ENCODE measurements at regions not wholly inside any gene's neighbourhood (a gene's known extent, or its start where the extent isn't known, plus 50 kb on each side); places are given as distances from the start of the nearest gene placed in this dataset.

DNA sequence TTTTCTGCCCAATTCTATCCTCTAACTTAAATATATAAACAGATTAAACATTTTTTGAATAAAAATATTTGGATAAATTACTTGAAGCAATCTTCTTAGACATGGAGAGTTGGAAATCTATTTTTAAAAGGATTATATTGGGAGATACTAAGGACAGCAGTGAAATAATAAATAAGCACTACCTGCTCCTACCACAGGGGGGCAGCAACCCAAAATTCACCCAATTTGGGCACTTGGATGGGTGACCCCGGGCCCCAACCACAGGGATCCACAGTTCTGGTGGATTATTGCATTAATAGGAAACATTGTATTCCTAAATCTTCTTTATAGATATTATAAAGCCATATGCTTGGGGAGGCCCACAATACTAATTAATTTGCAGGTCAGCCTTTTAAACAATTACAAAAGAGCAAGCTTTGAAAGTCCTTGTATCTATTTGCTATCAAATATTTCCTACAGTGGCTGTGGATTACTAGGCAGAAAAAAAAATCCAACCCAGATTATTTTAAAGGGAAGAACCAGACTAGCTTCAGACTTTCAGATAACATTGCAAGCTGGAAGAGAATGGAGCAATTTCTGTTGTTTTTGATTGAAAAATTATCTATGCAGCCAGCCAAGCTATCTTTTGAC lies 66.4 kb upstream of the PDE10A start:
- Histone ChIP-seq H3K27me3 (ENCODE audit: control insufficient read depth in 2 of 2, insufficient read depth in 2 of 2, low read length in 2 of 2) (peaks cover 4% of the 10 kb centered on the region in 2 experiments), H3K4me2 (ENCODE audit: insufficient read depth, low read length) (no peak overlapping the region), H3K27ac (ENCODE audit: insufficient read depth, low read depth, low read length) (no peak overlapping the region), H3K36me3 (ENCODE audit: control insufficient read depth in 2 of 2, extremely low read depth in 1 of 2, insufficient read depth in 2 of 2, low read length in 2 of 2) (no peaks in the 10 kb centered on the region), H3K9me3 (replicated peaks; ENCODE audit: control insufficient read depth, insufficient read depth, low read length) (no peaks in the 10 kb centered on the region), H2AFZ (ENCODE audit: low read depth, low read length) (no peak overlapping the region), H3K4me1 (ENCODE audit: control insufficient read depth, extremely low read depth, insufficient read depth, low read length) (no peaks in the 10 kb centered on the region), H3K9me1 (replicated peaks; ENCODE audit: control insufficient read depth, extremely low read depth, insufficient read depth, low read length) (no peaks in the 10 kb centered on the region), H3K79me2 (ENCODE audit: control insufficient read depth, insufficient read depth, low read length) (no peaks in the 10 kb centered on the region), H3K4me3 (replicated peaks in 1 of 3; ENCODE audit: insufficient read depth in 1 of 3, low read depth in 1 of 3, low read length in 3 of 3) (no peak overlapping the region), H4K20me1 (replicated peaks; ENCODE audit: control insufficient read depth, extremely low read depth, insufficient read depth, low read length) (no peaks in the 10 kb centered on the region), H3K9ac (replicated peaks; ENCODE audit: extremely low read depth, insufficient read depth, low read length) (no peak overlapping the region)
- no TSS peak for BruUV-seq (replicated peaks)
- intact Hi-C loops (cut with micrococcal nuclease) = loop anchor here (1.0 to 2.0 kb wide), 5 partner anchors 37 to 289 kb away; no protein-coding TSS in a partner anchor
- FAIRE-seq (no peak), DNase-seq (ENCODE audit: low read depth, low spot score) (peak; percentile 40)
- TF ChIP-seq MYC (IDR thresholded peaks at IDR 0.05; ENCODE audit: low read depth, low read length) (no peak), FOS (IDR thresholded peaks at IDR 0.05; ENCODE audit: borderline replicate concordance, insufficient read depth, low read length) (no peak), EZH2 (IDR thresholded peaks at IDR 0.05; ENCODE audit: borderline replicate concordance, low read depth, low read length, severe bottlenecking) (no peak)
- TF ChIP-seq, protein P1, sequence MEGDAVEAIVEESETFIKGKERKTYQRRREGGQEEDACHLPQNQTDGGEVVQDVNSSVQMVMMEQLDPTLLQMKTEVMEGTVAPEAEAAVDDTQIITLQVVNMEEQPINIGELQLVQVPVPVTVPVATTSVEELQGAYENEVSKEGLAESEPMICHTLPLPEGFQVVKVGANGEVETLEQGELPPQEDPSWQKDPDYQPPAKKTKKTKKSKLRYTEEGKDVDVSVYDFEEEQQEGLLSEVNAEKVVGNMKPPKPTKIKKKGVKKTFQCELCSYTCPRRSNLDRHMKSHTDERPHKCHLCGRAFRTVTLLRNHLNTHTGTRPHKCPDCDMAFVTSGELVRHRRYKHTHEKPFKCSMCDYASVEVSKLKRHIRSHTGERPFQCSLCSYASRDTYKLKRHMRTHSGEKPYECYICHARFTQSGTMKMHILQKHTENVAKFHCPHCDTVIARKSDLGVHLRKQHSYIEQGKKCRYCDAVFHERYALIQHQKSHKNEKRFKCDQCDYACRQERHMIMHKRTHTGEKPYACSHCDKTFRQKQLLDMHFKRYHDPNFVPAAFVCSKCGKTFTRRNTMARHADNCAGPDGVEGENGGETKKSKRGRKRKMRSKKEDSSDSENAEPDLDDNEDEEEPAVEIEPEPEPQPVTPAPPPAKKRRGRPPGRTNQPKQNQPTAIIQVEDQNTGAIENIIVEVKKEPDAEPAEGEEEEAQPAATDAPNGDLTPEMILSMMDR (IDR thresholded peaks at IDR 0.05; ENCODE audit: extremely low read depth in 1 of 2, insufficient read depth in 1 of 2, low read depth in 1 of 2, low read length in 2 of 2) = peak; percentile 60 to 70
- dilution Hi-C loops (cut with MboI; ENCODE audit: extremely low pct_ligation_motif_present, low sequenced_read_pairs) = no loop called here
- ChIA-PET POLR2A (no interaction called here), CTCF (interaction anchor here (0.6 to 8.9 kb wide), 34 partner anchors 10 to 1132 kb away, joined by 3 to 145 read pairs (median 4); no protein-coding TSS in a partner anchor)

- Histone ChIP-seq H3K27me3 (ENCODE audit: control insufficient read depth in 2 of 2, insufficient read depth in 2 of 2, low read length in 2 of 2) (peaks cover 4% of the 10 kb centered on the region in 2 experiments), H3K4me2 (ENCODE audit: insufficient read depth, low read length) (no peak overlapping the region), H3K4me1 (ENCODE audit: control insufficient read depth, extremely low read depth, insufficient read depth, low read length) (no peaks in the 10 kb centered on the region), H3K4me3 (replicated peaks in 1 of 3; ENCODE audit: insufficient read depth in 1 of 3, low read depth in 1 of 3, low read length in 3 of 3) (no peak overlapping the region), H3K36me3 (ENCODE audit: control insufficient read depth in 2 of 2, extremely low read depth in 1 of 2, insufficient read depth in 2 of 2, low read length in 2 of 2) (no peaks in the 10 kb centered on the region), H4K20me1 (replicated peaks; ENCODE audit: control insufficient read depth, extremely low read depth, insufficient read depth, low read length) (no peaks in the 10 kb centered on the region), H3K79me2 (ENCODE audit: control insufficient read depth, insufficient read depth, low read length) (no peaks in the 10 kb centered on the region), H3K9me1 (replicated peaks; ENCODE audit: control insufficient read depth, extremely low read depth, insufficient read depth, low read length) (no peaks in the 10 kb centered on the region), H3K27ac (ENCODE audit: insufficient read depth, low read depth, low read length) (no peak overlapping the region), H3K9ac (replicated peaks; ENCODE audit: extremely low read depth, insufficient read depth, low read length) (no peak overlapping the region), H3K9me3 (replicated peaks; ENCODE audit: control insufficient read depth, insufficient read depth, low read length) (no peaks in the 10 kb centered on the region), H2AFZ (ENCODE audit: low read depth, low read length) (no peak overlapping the region)
- ChIA-PET CTCF (interaction anchor here (1.2 to 8.9 kb wide), 9 partner anchors 10 to 289 kb away, joined by 3 to 145 read pairs (median 12); no protein-coding TSS in a partner anchor), POLR2A (no interaction called here)
- FAIRE-seq = no peak
- TF ChIP-seq FOS (IDR thresholded peaks at IDR 0.05; ENCODE audit: borderline replicate concordance, insufficient read depth, low read length) (no peak), POLR2A (IDR thresholded peaks at IDR 0.05; ENCODE audit: low read depth, low read length) (no peak), JUN (IDR thresholded peaks at IDR 0.05; ENCODE audit: borderline replicate concordance, insufficient read depth, insufficient read length, low read depth) (no peak), POLR2AphosphoS5 (IDR thresholded peaks at IDR 0.05; ENCODE audit: insufficient read depth, low read depth, low read length) (no peak), GATA2 (IDR thresholded peaks at IDR 0.05; ENCODE audit: insufficient read depth, insufficient read length, low read depth, low read length) (no peak), EZH2 (IDR thresholded peaks at IDR 0.05; ENCODE audit: borderline replicate concordance, low read depth, low read length, severe bottlenecking) (no peak), MYC (IDR thresholded peaks at IDR 0.05; ENCODE audit: low read depth, low read length) (no peak)
- TF ChIP-seq, protein P1 (IDR thresholded peaks at IDR 0.05; ENCODE audit: extremely low read depth in 1 of 2, insufficient read depth in 1 of 2, low read depth in 1 of 2, low read length in 2 of 2) = no peak
- TF ChIP-seq, protein P2, sequence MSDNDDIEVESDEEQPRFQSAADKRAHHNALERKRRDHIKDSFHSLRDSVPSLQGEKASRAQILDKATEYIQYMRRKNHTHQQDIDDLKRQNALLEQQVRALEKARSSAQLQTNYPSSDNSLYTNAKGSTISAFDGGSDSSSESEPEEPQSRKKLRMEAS (IDR thresholded peaks at IDR 0.05; ENCODE audit: insufficient read depth, insufficient read length) = no peak
- peak; percentile 46 for DNase-seq (ENCODE audit: low read depth, low spot score)
- dilution Hi-C loops (cut with MboI; ENCODE audit: extremely low pct_ligation_motif_present, low sequenced_read_pairs) (no loop called here), intact Hi-C loops (cut with micrococcal nuclease) (loop anchor here (1.0 to 2.0 kb wide), 3 partner anchors 39 to 51 kb away; no protein-coding TSS in a partner anchor)
- BruUV-seq (replicated peaks) = no TSS peak
These were observed 65.2 kb upstream of the PDE10A start for GRCh38 chr6:165728216-165728615.

All from endothelial cell of umbilical vein (primary cell).